Amniotic epithelial cell (primary cell): ENCODE measurements at regions not wholly inside any gene's neighbourhood (a gene's known extent, or its start where the extent isn't known, plus 50 kb on each side); places are given as distances from the start of the nearest gene placed in this dataset.

Experiments used
- DNase-seq: peaks from one replicate; pipeline ENCODE4 v3.0.0-alpha.2; 2010; ENCODE audit warnings: low read depth

GRCh38 chr7:116145245-116145852, 65.0 kb upstream of the TES start:
- DNase-seq, result no peak

GRCh38 chr7:116148108-116148507, 62.2 kb upstream of the TES start:
- no peak for DNase-seq

- DNase-seq, result peak; percentile 31
Observed at GRCh38 chr7:116148626-116149025, 61.7 kb upstream of the TES start.

GRCh38 chr7:116150588-116150987, 59.8 kb upstream of the TES start:
- no peak for DNase-seq

GRCh38 chr7:116152276-116152675, 58.1 kb upstream of the TES start:
- DNase-seq, result no peak

- no peak for DNase-seq
Observed at GRCh38 chr7:116153050-116153449, 57.3 kb upstream of the TES start.

- DNase-seq, result no peak
Observed at GRCh38 chr7:116159711-116160110, 50.6 kb upstream of the TES start.
